ENCODE measurements at regions not wholly inside any gene's neighbourhood (a gene's known extent, or its start where the extent isn't known, plus 50 kb on each side); places are given as distances from the start of the nearest gene placed in this dataset.

GRCh38 chr6:7050004-7050403 is 57.8 kb upstream of the RREB1 start (continued):
- no peak for TF ChIP-seq CTCF (IDR thresholded peaks at IDR 0.05)
- no peak for TF ChIP-seq RXRA (IDR thresholded peaks at IDR 0.05; ENCODE audit: borderline replicate concordance, low read depth)

- no peaks in the 10 kb centered on the region for H3K9me2 ChIP-seq
- no peaks in the 10 kb centered on the region for H3K27me3 ChIP-seq (ENCODE audit: insufficient read depth)
- H3K27ac ChIP-seq (ENCODE audit: low read depth in 2 of 2, low read length in 1 of 2): no peak overlapping the region
- 52% methylated on average over 35 of the region's 68 CpGs for WGBS (ENCODE audit: low lambda C conversion rate)
- H2AFZ ChIP-seq (ENCODE audit: low read depth): peak overlapping the region; percentile 79; the same call in 1 of the 2 replicates
- DNase-seq: no peak
- TF ChIP-seq EP300 (IDR thresholded peaks at IDR 0.05; ENCODE audit: borderline replicate concordance in 1 of 2, low read depth in 1 of 2, low read length in 1 of 2) (no peak), MXI1 (IDR thresholded peaks at IDR 0.05; ENCODE audit: low read depth, low read length) (no peak), FOXM1 (IDR thresholded peaks at IDR 0.05; ENCODE audit: low read depth) (no peak), USF1 (IDR thresholded peaks at IDR 0.05; ENCODE audit: borderline replicate concordance, low read depth) (no peak), RAD21 (IDR thresholded peaks at IDR 0.05; ENCODE audit: low read length) (no peak), TEAD4 (IDR thresholded peaks at IDR 0.05; ENCODE audit: borderline replicate concordance, insufficient read depth) (no peak), FOXJ3 (CRISPR knock-in tag; IDR thresholded peaks at IDR 0.05) (no peak)
- ChIA-PET POLR2A (no interaction called here), CTCF (no interaction called here)
- peaks cover 0 to 6% of the 10 kb centered on the region in 2 experiments; a peak in 1 of 4 replicates for H3K4me1 ChIP-seq (ENCODE audit: control insufficient read depth in 1 of 2, insufficient read depth in 2 of 2, low read depth in 1 of 2, low read length in 1 of 2)
- peak overlapping the region; percentile 47 to 51; a peak in 3 of 4 replicates for H3K4me3 ChIP-seq (ENCODE audit: low read depth in 2 of 2, low read length in 1 of 2)
- H3K9me3 ChIP-seq: no peaks in the 10 kb centered on the region
- no peak overlapping the region for H3K9ac ChIP-seq
- no peaks in the 10 kb centered on the region for H3K79me2 ChIP-seq (ENCODE audit: insufficient read depth)
- no peaks in the 10 kb centered on the region for H3K36me3 ChIP-seq (replicated peaks in 1 of 2; ENCODE audit: control insufficient read depth in 1 of 2, insufficient read depth in 2 of 2, low read length in 1 of 2)
- H4K20me1 ChIP-seq (ENCODE audit: insufficient read depth): no peaks in the 10 kb centered on the region
- H3K4me2 ChIP-seq: peak overlapping the region; percentile 80; the same call in 1 of the 2 replicates
- H3F3A ChIP-seq (replicated peaks; ENCODE audit: insufficient read depth): no peaks in the 10 kb centered on the region
Measured at GRCh38 chr6:7050872-7051779, 56.6 kb upstream of the RREB1 start.

- H3K36me3 ChIP-seq (replicated peaks in 1 of 2; ENCODE audit: control insufficient read depth in 1 of 2, insufficient read depth in 2 of 2, low read length in 1 of 2): no peaks in the 10 kb centered on the region
- peak; percentile 64 for DNase-seq
- H3K9me2 ChIP-seq: no peaks in the 10 kb centered on the region
- H3F3A ChIP-seq (replicated peaks; ENCODE audit: insufficient read depth): no peaks in the 10 kb centered on the region
- no peaks in the 10 kb centered on the region for H3K9me3 ChIP-seq
- peaks cover 0 to 6% of the 10 kb centered on the region in 2 experiments; a peak in 1 of 4 replicates for H3K4me1 ChIP-seq (ENCODE audit: control insufficient read depth in 1 of 2, insufficient read depth in 2 of 2, low read depth in 1 of 2, low read length in 1 of 2)
- H3K9ac ChIP-seq: no peak overlapping the region
- no peaks in the 10 kb centered on the region for H3K79me2 ChIP-seq (ENCODE audit: insufficient read depth)
- 8% methylated on average over 14 of the region's 59 CpGs for WGBS (ENCODE audit: low lambda C conversion rate)
- H3K4me2 ChIP-seq: peak overlapping the region; percentile 80; the same call in 1 of the 2 replicates
- ChIA-PET POLR2A (no interaction called here), CTCF (no interaction called here)
- no peaks in the 10 kb centered on the region for H3K27me3 ChIP-seq (ENCODE audit: insufficient read depth)
- H3K27ac ChIP-seq (ENCODE audit: low read depth in 2 of 2, low read length in 1 of 2): no peak overlapping the region
- peak overlapping the region; percentile 47 to 51 for H3K4me3 ChIP-seq (ENCODE audit: low read depth in 2 of 2, low read length in 1 of 2)
- H4K20me1 ChIP-seq (ENCODE audit: insufficient read depth): no peaks in the 10 kb centered on the region
- peak overlapping the region; percentile 79; the same call in 1 of the 2 replicates for H2AFZ ChIP-seq (ENCODE audit: low read depth)
- no peak for TF ChIP-seq CTCF (IDR thresholded peaks at IDR 0.05)
- TF ChIP-seq MEF2A (IDR thresholded peaks at IDR 0.05; ENCODE audit: borderline replicate concordance, low read depth): no peak
- no peak for TF ChIP-seq TCF12 (IDR thresholded peaks at IDR 0.05)
- no peak for TF ChIP-seq MAX (IDR thresholded peaks at IDR 0.05; ENCODE audit: low read depth)
- no peak for TF ChIP-seq YY1 (IDR thresholded peaks at IDR 0.05; ENCODE audit: low read depth)
- no peak for TF ChIP-seq SIN3A (IDR thresholded peaks at IDR 0.05; ENCODE audit: borderline replicate concordance, low read depth, low read length)
- no peak for TF ChIP-seq NRF1 (IDR thresholded peaks at IDR 0.05; ENCODE audit: low read depth, low read length)
- TF ChIP-seq IRF3 (IDR thresholded peaks at IDR 0.05; ENCODE audit: low read depth, low read length): no peak
- TF ChIP-seq GABPA (IDR thresholded peaks at IDR 0.05; ENCODE audit: low read depth): no peak
Measured at GRCh38 chr6:7051780-7052442, 55.9 kb upstream of the RREB1 start.

Measured in SK-N-SH (cell line).